GM21447 (cell line): ENCODE measurements at regions not wholly inside any gene's neighbourhood (a gene's known extent, or its start where the extent isn't known, plus 50 kb on each side); places are given as distances from the start of the nearest gene placed in this dataset.
"Not testable (repeated sequence)": the region's sequence is repeated elsewhere in the genome, so short reads cannot be mapped to it uniquely, and the experiment has no call there.

ENCODE experiments used
- ATAC-seq: cut with Tn5 transposase; IDR thresholded peaks from one replicate; pipeline ENCODE4 v1.9.1; 2021; ENCODE audit not compliant: unreplicated experiment

DNA sequence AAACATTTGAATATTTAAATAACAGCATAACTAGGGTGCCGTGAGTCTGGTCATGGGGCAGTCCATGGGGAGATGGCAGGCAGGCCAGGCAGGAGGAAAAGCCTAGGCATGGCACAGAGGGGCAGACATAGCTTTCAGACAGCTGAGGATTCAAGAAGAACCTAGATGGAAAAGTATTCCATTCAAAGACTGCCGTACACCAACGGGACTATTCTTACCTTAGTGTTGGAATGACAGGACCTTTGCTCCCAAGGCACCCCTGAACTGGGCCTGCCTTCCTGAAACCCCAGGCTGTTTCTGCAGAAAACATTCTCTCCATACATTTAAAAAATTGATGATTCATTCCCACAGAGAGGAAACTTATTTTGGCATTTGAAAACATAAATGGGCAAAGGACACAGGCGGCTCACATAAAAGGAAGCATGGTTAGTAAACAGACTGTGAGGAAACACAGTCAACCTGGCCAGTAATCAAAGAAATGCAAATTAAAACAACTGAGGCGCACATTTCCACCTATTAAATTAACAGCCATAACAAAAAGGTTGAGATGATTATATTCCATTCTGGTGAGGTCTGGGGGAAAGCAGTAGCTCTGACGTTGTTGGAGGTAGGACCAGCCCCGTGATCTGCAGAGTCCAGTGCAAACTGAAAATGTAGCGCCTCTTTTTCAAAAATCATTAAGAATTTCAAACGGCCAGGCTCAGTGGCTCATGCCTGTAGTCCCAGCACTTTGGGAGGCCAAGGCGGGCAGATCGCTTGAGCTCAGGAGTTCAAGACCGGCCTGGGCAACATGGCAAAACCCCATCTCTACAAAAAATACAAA lies 71.3 kb upstream of the SMAD3 start:
- no peak for ATAC-seq

- no peak for ATAC-seq
These were observed 70.3 kb upstream of the SMAD3 start for GRCh38 chr15:66994927-66995656.

GRCh38 chr15:66996094-66996493 lies 69.3 kb upstream of the SMAD3 start:
- ATAC-seq: no peak

DNA sequence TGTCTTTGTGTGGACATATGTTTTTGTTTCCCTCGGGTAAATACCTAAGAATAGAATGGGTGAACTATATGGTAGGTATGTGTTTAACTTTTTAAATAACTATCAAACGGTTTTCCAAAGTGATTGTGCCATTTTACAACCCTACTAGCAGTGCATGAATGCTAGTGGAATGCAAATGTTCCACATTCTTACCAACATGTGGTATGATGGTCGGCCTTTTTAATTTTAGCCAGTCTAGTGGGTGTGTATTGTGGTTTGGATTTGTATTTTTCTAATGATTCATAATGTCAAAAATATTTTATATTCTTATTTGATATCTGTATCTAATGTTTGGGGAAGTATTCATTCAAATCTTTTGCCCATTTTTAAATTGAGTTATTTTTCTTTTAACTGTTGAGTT lies 68.2 kb upstream of the SMAD3 start:
- no peak for ATAC-seq

DNA sequence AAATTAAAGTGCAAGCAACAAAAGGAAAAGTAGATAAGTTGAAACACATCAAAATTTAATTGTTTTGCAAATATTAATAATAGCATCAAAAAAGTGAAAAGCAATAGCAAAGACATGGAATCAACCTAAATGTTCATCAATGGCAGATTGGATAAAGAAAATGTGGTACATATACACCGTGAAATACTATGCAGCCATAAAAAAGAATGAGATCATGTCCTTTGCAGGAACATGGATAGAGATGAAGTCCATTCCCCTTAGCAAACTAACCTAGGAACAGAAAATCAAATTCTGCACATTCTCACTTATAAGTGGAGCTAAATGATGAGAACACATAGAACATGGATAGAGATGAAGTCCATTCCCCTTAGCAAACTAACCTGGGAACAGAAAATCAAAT lies 67.2 kb upstream of the SMAD3 start:
- ATAC-seq: not testable (repeated sequence)

- ATAC-seq: no peak
These were observed 66.1 kb upstream of the SMAD3 start for GRCh38 chr15:66999046-66999968.

DNA sequence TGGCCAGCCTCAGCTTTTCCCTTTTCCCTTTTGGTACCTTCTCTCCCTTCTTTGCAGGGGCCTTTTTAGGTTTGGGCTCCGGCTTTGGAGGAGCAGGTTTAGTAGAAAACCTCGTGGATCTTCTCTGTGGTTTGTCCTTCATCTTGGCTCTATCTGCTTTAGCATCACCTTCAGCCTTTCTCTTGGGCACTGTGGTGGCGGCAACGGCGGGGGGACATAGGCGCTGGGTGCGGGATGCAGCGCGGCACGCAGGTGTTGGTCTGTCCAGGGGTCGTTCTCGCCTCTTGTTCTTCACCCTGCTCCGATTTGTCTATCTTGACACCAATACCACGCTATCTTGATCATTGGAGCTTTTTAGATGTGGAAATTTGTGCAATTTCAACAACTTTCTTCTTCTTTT lies 64.5 kb upstream of the SMAD3 start:
- ATAC-seq: no peak

- ATAC-seq: no peak
These were observed 63.0 kb upstream of the SMAD3 start for GRCh38 chr15:67002368-67002767.

GRCh38 chr15:67003586-67003985 lies 61.8 kb upstream of the SMAD3 start:
- ATAC-seq: no peak

GRCh38 chr15:67004142-67004541 lies 61.3 kb upstream of the SMAD3 start:
- ATAC-seq: no peak

GRCh38 chr15:67005294-67005996 lies 60.0 kb upstream of the SMAD3 start:
- ATAC-seq: no peak

DNA sequence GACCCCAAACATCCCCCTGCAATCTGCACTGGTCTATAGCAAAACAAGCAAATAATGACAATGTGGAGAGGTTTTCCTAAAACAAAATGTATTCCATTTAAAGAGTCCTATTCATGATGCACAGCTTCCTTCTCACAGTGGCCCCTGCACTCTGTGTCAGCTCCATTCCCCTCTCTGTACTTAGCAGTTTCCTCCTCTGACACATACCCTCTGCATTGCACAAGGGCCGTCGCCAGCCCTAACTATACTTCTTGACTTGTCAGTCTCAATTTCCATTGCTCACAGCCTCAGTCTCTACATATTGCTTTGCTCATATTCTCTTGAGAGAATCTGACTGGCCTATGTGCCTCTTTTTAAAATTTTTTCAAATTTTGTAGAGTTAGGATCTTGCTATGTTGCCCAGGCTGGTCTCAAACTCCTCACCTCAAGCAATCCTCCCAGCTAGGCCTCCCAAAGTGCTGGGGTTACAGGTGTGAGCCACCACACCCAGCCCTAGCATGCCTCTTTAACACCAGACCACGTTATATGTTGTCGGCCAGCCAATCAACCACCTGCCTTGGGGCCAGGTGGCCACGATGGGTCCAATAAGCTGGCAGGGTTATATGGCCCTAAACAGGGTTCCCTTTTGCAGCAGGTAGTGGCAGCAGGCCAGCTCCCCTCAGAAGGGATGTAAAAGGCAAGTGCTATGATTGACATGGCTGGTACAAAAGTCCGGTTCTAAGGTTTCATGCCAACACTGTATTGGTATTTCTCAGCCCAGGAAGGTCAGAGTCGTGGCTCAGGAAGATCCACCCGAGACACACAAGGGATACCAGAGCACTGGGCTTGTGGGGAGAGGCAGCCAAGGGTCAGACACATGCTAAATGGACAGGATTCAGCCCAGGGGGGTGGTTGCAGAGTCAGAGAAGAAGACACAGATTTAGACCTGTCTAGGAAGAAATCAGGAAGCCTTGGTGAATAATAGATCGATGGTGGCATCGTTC lies 59.0 kb upstream of the SMAD3 start:
- ATAC-seq: no peak

DNA sequence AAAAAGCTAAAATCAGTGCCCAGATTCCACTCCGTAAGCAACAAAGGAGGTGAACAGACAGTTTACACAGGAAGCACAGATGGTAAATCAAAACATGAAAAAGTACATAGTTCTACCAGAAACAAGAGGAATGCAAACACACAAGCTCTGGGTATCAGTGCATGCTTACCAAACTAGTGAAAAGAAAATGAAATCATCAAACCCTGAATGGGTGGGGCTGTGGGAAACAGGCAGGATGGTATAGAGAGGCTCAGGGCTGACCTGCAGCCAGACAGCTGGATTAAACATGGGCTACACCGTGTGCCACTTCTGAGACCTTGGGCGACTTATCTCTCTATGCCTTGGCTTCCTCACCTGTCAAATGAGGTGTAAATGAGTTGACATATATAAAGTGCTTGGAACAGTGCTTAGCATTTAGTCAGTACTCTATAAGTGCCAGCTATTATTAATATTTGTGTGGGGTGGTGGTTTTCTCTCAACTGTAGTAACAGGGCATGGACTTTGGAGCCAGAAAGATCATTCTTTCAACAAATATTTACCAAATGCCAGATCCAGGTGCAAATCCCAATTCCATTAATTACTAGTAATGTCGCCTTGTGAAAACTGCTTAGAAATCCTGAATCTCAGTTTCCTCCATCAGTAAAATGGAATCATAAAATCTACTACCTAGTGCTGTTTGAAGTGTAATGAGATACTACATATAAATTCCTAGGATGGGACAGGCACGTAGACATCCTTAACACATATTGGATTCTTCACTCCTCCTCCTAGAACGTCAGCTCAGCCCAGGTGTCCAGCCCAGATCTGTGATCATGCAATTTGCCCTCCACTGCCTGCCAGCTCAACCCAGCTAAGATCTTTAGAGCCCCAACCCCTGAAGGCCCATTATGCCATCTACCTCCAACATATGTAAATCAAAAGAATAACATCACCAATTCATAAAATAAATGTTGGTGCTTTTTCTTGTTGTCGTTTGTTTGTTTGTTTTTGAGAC lies 55.5 kb upstream of the SMAD3 start:
- no peak for ATAC-seq

GRCh38 chr15:67010898-67011616 lies 54.3 kb upstream of the SMAD3 start:
- ATAC-seq: no peak

DNA sequence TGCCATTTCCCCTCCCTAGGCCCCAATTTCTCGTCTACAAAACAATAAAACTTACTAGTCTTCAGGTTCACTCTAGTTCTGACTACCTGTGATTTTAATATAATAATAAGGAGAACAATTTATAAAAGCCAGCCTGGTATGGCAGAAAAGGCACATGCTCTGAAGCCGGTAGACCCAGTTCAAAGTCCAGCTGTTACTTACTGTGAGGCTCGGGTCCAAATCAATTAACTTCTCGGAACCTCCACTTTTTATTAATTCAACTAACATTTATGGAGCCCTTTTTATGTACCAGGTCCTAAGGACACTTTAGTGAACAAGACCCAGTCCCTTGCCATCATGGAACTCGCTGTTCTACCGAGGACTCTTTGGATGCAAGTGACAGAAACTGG lies 53.8 kb upstream of the SMAD3 start:
- no peak for ATAC-seq

GRCh38 chr15:67013696-67014095 lies 51.7 kb upstream of the SMAD3 start:
- no peak for ATAC-seq
